Body of pancreas (tissue), 4 donors: ENCODE measurements at regions not wholly inside any gene's neighbourhood (a gene's known extent, or its start where the extent isn't known, plus 50 kb on each side); places are given as distances from the start of the nearest gene placed in this dataset.

Source experiments
- ATAC-seq: fragments of 150-250 bp; one replicate; pipeline ENCODE4 v1.9.1; 2016
- DNase-seq, 4 donors: peaks; one replicate each; pipeline ENCODE4 v3.0.0-alpha.2; 2019
- H3K27ac ChIP-seq, 4 donors: fragments of 200-600 bp; sonication (generic); 1 replicate in 3 of 4; 2 replicates in 1 of 4; pipeline versions ENCODE4 v1.5.1 to v1.6.1; 2016 to 2019; ENCODE audit warnings: mild to moderate bottlenecking in 1 of 4, mixed read lengths in 1 of 4, moderate library complexity in 1 of 4
- H3K27me3 ChIP-seq, 2 donors: fragments of 200-600 bp; sonication (generic); one replicate each; pipeline ENCODE4 v1.6.0; 2016; ENCODE audit warnings: mild to moderate bottlenecking in 1 of 2
- H3K36me3 ChIP-seq, 2 donors: fragments of 200-600 bp; sonication (generic); replicated peaks in 1 of 2; 2 replicates each; pipeline ENCODE4 v1.5.1; 2016; ENCODE audit warnings: low read depth in 2 of 2; ENCODE audit not compliant: insufficient read depth in 1 of 2
- H3K4me1 ChIP-seq: fragments of 200-600 bp; sonication (generic); one replicate; pipeline ENCODE4 v1.6.0; 2016
- H3K4me3 ChIP-seq, 2 donors: fragments of 200-600 bp; sonication (generic); 1 replicate in 1 of 2; 2 replicates in 1 of 2; pipeline ENCODE4 v1.5.1; 2016 to 2019
- H3K9me3 ChIP-seq, 3 donors: fragments of 200-600 bp; sonication (generic); 1 replicate in 2 of 3; 2 replicates in 1 of 3; pipeline ENCODE4 v1.5.1; 2016
- CTCF ChIP-seq, 7 experiments: fragments of 450-650 bp in 4 of 7; fragments of 200-600 bp in 3 of 7; sonication (generic) in 3 of 7; IDR thresholded peaks; one replicate each; pipeline ENCODE4 v1.5.1; 2016 to 2019; ENCODE audit warnings: antibody characterized with exemption in 7 of 7
- POLR2A ChIP-seq, 3 donors: fragments of 450-650 bp; IDR thresholded peaks; one replicate each; pipeline ENCODE4 v1.6.1; 2016; ENCODE audit warnings: antibody characterized with exemption in 3 of 3, mild to moderate bottlenecking in 2 of 3
- WGBS, 2 donors: methylation state at CpG; one replicate each; pipeline ENCODE4 v1.1.5; 2017; 5-methylcytosine and 5-hydroxymethylcytosine counted together
- intact Hi-C: fragments of 100-400 bp; cut with DNase I; formaldehyde crosslinking; loops from one replicate; pipeline ENCODE4 v1.15.1; 2023

- H3K4me1 ChIP-seq: no peaks in the 10 kb centered on the region
- TF ChIP-seq CTCF (IDR thresholded peaks at IDR 0.05): no peak
- no peak for TF ChIP-seq POLR2A (IDR thresholded peaks at IDR 0.05)
- ATAC-seq: no peak
- H3K36me3 ChIP-seq: no peaks in the 10 kb centered on the region
- intact Hi-C loops: no loop called here
- H3K9me3 ChIP-seq: no peaks in the 10 kb centered on the region
- no peaks in the 10 kb centered on the region for H3K27me3 ChIP-seq
- H3K27ac ChIP-seq: no peak overlapping the region
- no peak overlapping the region for H3K4me3 ChIP-seq
- DNase-seq: no peak
- 88 to 89% methylated on average over 3 of the region's 3 CpGs for WGBS, 2 donors
Measured at GRCh38 chr9:99635032-99635431, 186.7 kb upstream of the NR4A3 start.

GRCh38 chr9:99637641-99638040 lies 184.0 kb upstream of the NR4A3 start:
- Histone ChIP-seq H3K27ac (no peak overlapping the region), H3K27me3 (no peaks in the 10 kb centered on the region), H3K4me3 (no peak overlapping the region), H3K4me1 (no peaks in the 10 kb centered on the region), H3K36me3 (no peaks in the 10 kb centered on the region), H3K9me3 (no peaks in the 10 kb centered on the region)
- TF ChIP-seq POLR2A (IDR thresholded peaks at IDR 0.05) (no peak), CTCF (IDR thresholded peaks at IDR 0.05) (no peak)
- no peak for DNase-seq
- ATAC-seq: no peak
- WGBS, 2 donors: 81 to 91% methylated on average over 3 of the region's 3 CpGs
- intact Hi-C loops: no loop called here

GRCh38 chr9:99638971-99639370 lies 182.7 kb upstream of the NR4A3 start:
- no peaks in the 10 kb centered on the region for H3K9me3 ChIP-seq
- ATAC-seq: no peak
- WGBS, 2 donors: 92 to 94% methylated on average over 4 of the region's 4 CpGs

GRCh38 chr9:99647604-99648003 lies 174.1 kb upstream of the NR4A3 start:
- no peak for ATAC-seq
- intact Hi-C loops: no loop called here

More at GRCh38 chr9:99638971-99639370, 182.7 kb upstream of the NR4A3 start:
- Histone ChIP-seq H3K27me3 (no peaks in the 10 kb centered on the region), H3K36me3 (no peaks in the 10 kb centered on the region), H3K4me3 (no peak overlapping the region), H3K4me1 (no peaks in the 10 kb centered on the region), H3K27ac (no peak overlapping the region)
- no peak for TF ChIP-seq CTCF (IDR thresholded peaks at IDR 0.05)
- DNase-seq: no peak
- intact Hi-C loops: no loop called here

More at GRCh38 chr9:99647604-99648003, 174.1 kb upstream of the NR4A3 start:
- Histone ChIP-seq H3K27ac (no peak overlapping the region), H3K36me3 (no peaks in the 10 kb centered on the region), H3K4me1 (no peaks in the 10 kb centered on the region), H3K4me3 (no peak overlapping the region), H3K9me3 (no peaks in the 10 kb centered on the region), H3K27me3 (no peaks in the 10 kb centered on the region)
- no peak for DNase-seq
- TF ChIP-seq POLR2A (IDR thresholded peaks at IDR 0.05): no peak
- TF ChIP-seq CTCF (IDR thresholded peaks at IDR 0.05): no peak
